Neuronal stem cell (in vitro differentiated cells): ENCODE measurements at regions not wholly inside any gene's neighbourhood (a gene's known extent, or its start where the extent isn't known, plus 50 kb on each side); places are given as distances from the start of the nearest gene placed in this dataset.
A peak's percentile ranks its signal among the peaks of the same experiment; 100 is the strongest.

Experiments
- DNase-seq: peaks from one replicate; pipeline ENCODE4 v3.0.0-alpha.2; 2013; ENCODE audit warnings: low spot score
- H2AFZ ChIP-seq: one replicate; pipeline ENCODE4 v1.6.1; 2013; ENCODE audit warnings: mild to moderate bottlenecking, low read length, inconsistent platforms
- H2AK5ac ChIP-seq: 2 replicates; pipeline ENCODE4 v1.6.1; 2013; ENCODE audit warnings: low read depth, mild to moderate bottlenecking, inconsistent platforms, low read length, moderate library complexity, mixed read lengths
- H2BK120ac ChIP-seq: 2 replicates; pipeline ENCODE4 v1.6.1; 2013; ENCODE audit warnings: low read depth, mild to moderate bottlenecking, inconsistent platforms, low read length, moderate library complexity, mixed read lengths
- H2BK12ac ChIP-seq: one replicate; pipeline ENCODE4 v1.6.1; 2013; ENCODE audit warnings: low read length, inconsistent platforms
- H2BK15ac ChIP-seq: 2 replicates; pipeline ENCODE4 v1.6.1; 2013; ENCODE audit warnings: mild to moderate bottlenecking, low read length, inconsistent platforms, mixed read lengths
- H2BK5ac ChIP-seq: one replicate; pipeline ENCODE4 v1.6.1; 2013; ENCODE audit warnings: inconsistent platforms, mild to moderate bottlenecking, low read length, moderate library complexity
- H3K14ac ChIP-seq: one replicate; pipeline ENCODE4 v1.6.1; 2013; ENCODE audit warnings: low read length, inconsistent platforms
- H3K18ac ChIP-seq: 2 replicates; pipeline ENCODE4 v1.6.1; 2013; ENCODE audit warnings: low read length, inconsistent platforms
- H3K23ac ChIP-seq: 2 replicates; pipeline ENCODE4 v1.6.1; 2013; ENCODE audit warnings: low read depth, mild to moderate bottlenecking, mixed read lengths, low read length, inconsistent platforms; ENCODE audit not compliant: poor library complexity
- H3K27ac ChIP-seq: replicated peaks from 3 replicates; pipeline ENCODE4 v1.5.1; 2013; ENCODE audit warnings: low read length, inconsistent platforms
- H3K27me3 ChIP-seq, 3 experiments: 2 replicates each; pipeline ENCODE4 v1.6.1; 2013; ENCODE audit warnings: low read length in 3 of 3, mild to moderate bottlenecking in 2 of 3, inconsistent platforms in 1 of 3, low read depth in 1 of 3, mixed read lengths in 1 of 3, moderate library complexity in 1 of 3; ENCODE audit not compliant: control insufficient read depth in 3 of 3, insufficient read depth in 3 of 3
- H3K36me3 ChIP-seq, 2 donors: replicated peaks in 1 of 2; 2 replicates each; pipeline ENCODE4 v1.6.1; 2013; ENCODE audit warnings: low read length in 2 of 2; ENCODE audit not compliant: control insufficient read depth in 2 of 2, insufficient read depth in 2 of 2
- H3K4ac ChIP-seq: 2 replicates; pipeline ENCODE4 v1.6.1; 2013; ENCODE audit warnings: inconsistent platforms, mild to moderate bottlenecking, low read length, moderate library complexity
- H3K4me1 ChIP-seq, 2 donors: 1 replicate in 1 of 2; 2 replicates in 1 of 2; pipeline ENCODE4 v1.6.1; 2013; ENCODE audit warnings: low read length in 2 of 2, low read depth in 1 of 2; ENCODE audit not compliant: control insufficient read depth in 2 of 2, insufficient read depth in 1 of 2
- H3K4me2 ChIP-seq: one replicate; pipeline ENCODE4 v1.6.1; 2013; ENCODE audit warnings: mild to moderate bottlenecking, low read length, inconsistent platforms; ENCODE audit not compliant: insufficient read depth, poor library complexity, severe bottlenecking
- H3K4me3 ChIP-seq, 2 donors: 2 replicates each; pipeline ENCODE4 v1.5.1; 2013; ENCODE audit warnings: low read length in 2 of 2, mild to moderate bottlenecking in 2 of 2, inconsistent platforms in 1 of 2, moderate library complexity in 1 of 2
- H3K79me1 ChIP-seq: one replicate; pipeline ENCODE4 v1.6.1; 2013; ENCODE audit warnings: low read depth, mild to moderate bottlenecking, inconsistent platforms, low read length, moderate library complexity
- H3K9ac ChIP-seq: one replicate; pipeline ENCODE4 v1.6.1; 2013; ENCODE audit warnings: mild to moderate bottlenecking, low read depth, low read length, inconsistent platforms; ENCODE audit not compliant: poor library complexity
- H3K9me3 ChIP-seq, 2 donors: replicated peaks in 1 of 2; 2 replicates each; pipeline versions ENCODE3 to v1.6.1; 2013; ENCODE audit warnings: low read length in 2 of 2, mild to moderate bottlenecking in 2 of 2, inconsistent platforms in 1 of 2, low read depth in 1 of 2, mixed read lengths in 1 of 2, moderate library complexity in 1 of 2; ENCODE audit not compliant: control insufficient read depth in 2 of 2, insufficient read depth in 1 of 2
- H4K8ac ChIP-seq: one replicate; pipeline ENCODE4 v1.6.1; 2013; ENCODE audit warnings: low read depth, mild to moderate bottlenecking, inconsistent platforms, low read length, moderate library complexity
- H4K91ac ChIP-seq: one replicate; pipeline ENCODE4 v1.6.1; 2013; ENCODE audit warnings: low read length, low read depth, mild to moderate bottlenecking, inconsistent platforms; ENCODE audit not compliant: poor library complexity
- WGBS, 2 donors: extraction: QIAGEN DNeasy Blood & Tissue Kit; methylation state at CpG; one replicate each; pipeline ENCODE4 v1.1.7; 2013; ENCODE audit warnings: missing lambda C conversion rate in 2 of 2, mixed read lengths in 1 of 2; ENCODE audit not compliant: insufficient read length in 2 of 2, insufficient replicate concordance in 1 of 2; ENCODE audit errors: extremely low coverage in 2 of 2; 5-methylcytosine and 5-hydroxymethylcytosine counted together

DNA sequence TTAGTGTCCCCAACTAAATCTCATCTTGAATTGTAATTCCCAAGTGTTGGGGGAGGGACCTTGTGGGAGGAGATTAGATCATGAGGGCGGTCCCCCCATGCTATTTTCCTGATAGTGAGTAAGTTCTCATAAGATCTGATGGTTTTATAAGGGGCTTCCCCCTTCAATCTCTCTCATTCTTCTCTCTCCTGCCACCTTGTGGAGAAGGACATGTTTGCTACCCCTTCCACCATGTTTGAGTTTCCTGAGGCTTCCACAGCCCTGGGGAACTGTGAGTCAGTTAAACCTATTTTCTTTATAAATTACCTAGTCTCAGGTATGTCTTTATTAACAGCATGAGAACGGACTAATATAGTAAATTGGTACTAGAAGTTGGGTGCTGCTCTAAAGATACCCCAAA is 365.6 kb downstream of the ANKRD7 start:
- no peak overlapping the region for H3K14ac ChIP-seq
- H3K18ac ChIP-seq: no peak overlapping the region
- H2BK12ac ChIP-seq: no peak overlapping the region
- H2BK15ac ChIP-seq: no peak overlapping the region
- no peak overlapping the region for H4K91ac ChIP-seq
- no peaks in the 10 kb centered on the region for H3K4me1 ChIP-seq
- no peak overlapping the region for H3K4me3 ChIP-seq
- H3K9ac ChIP-seq: no peak overlapping the region
- H3K36me3 ChIP-seq: no peaks in the 10 kb centered on the region
- no peak overlapping the region for H2BK120ac ChIP-seq
- no peaks in the 10 kb centered on the region for H3K79me1 ChIP-seq
- no peaks in the 10 kb centered on the region for H3K27me3 ChIP-seq
- no peak for DNase-seq
- H4K8ac ChIP-seq: no peak overlapping the region
- no peak overlapping the region for H2BK5ac ChIP-seq
- peaks cover 2 to 3% of the 10 kb centered on the region in 2 donors for H3K9me3 ChIP-seq
- WGBS, 2 donors: no CpG with 5 or more reads among the region's 2 CpGs
- no peak overlapping the region for H2AK5ac ChIP-seq
- H3K27ac ChIP-seq: no peak overlapping the region
- H3K23ac ChIP-seq: no peak overlapping the region
- H3K4ac ChIP-seq: no peak overlapping the region
- H2AFZ ChIP-seq: no peak overlapping the region
- H3K4me2 ChIP-seq: no peak overlapping the region

GRCh38 chr7:118602090-118602489 is 377.6 kb downstream of the ANKRD7 start:
- H2AFZ ChIP-seq: peak overlapping the region; percentile 38
- H2BK5ac ChIP-seq: no peak overlapping the region
- no peak overlapping the region for H3K4ac ChIP-seq
- no peak overlapping the region for H2BK120ac ChIP-seq
- no peak overlapping the region for H4K91ac ChIP-seq
- H3K9me3 ChIP-seq: no peaks in the 10 kb centered on the region
- H3K23ac ChIP-seq: no peak overlapping the region
- no peak overlapping the region for H4K8ac ChIP-seq
- H3K4me1 ChIP-seq: no peaks in the 10 kb centered on the region
- no peak overlapping the region for H2BK15ac ChIP-seq
- H2BK12ac ChIP-seq: no peak overlapping the region
- H3K14ac ChIP-seq: no peak overlapping the region
- H3K27ac ChIP-seq: no peak overlapping the region
- H3K36me3 ChIP-seq: no peaks in the 10 kb centered on the region
- H3K9ac ChIP-seq: no peak overlapping the region
- no peak overlapping the region for H3K4me2 ChIP-seq
- DNase-seq: no peak
- H3K27me3 ChIP-seq: no peaks in the 10 kb centered on the region
- no peak overlapping the region for H3K4me3 ChIP-seq
- H2AK5ac ChIP-seq: no peak overlapping the region
- no peaks in the 10 kb centered on the region for H3K79me1 ChIP-seq
- no peak overlapping the region for H3K18ac ChIP-seq

DNA sequence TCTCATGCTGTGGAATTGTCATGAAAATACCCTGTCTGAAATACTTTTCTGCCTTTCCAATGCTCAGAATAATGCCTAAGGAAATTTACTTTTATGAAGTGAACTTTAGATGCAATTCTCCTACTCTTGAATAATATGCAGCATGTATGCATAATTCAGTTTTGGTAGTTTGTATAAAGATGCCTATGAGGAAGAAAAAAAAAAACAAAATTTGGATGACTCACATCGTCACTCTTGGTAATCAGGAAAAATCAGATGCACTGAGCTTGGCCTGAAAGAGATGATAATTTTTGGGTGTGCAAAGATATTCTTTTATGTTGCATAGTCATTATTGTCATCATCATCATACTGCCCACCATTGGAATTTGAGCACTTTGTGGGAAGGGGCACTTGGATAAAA is 382.1 kb downstream of the ANKRD7 start:
- Histone ChIP-seq H3K4me3 (no peak overlapping the region), H3K36me3 (no peaks in the 10 kb centered on the region), H2AFZ (no peak overlapping the region), H3K4me2 (no peak overlapping the region), H2AK5ac (no peak overlapping the region), H3K4me1 (no peaks in the 10 kb centered on the region), H3K14ac (no peak overlapping the region), H3K9me3 (peaks cover 0 to 6% of the 10 kb centered on the region in 2 donors), H2BK5ac (no peak overlapping the region), H2BK15ac (no peak overlapping the region), H3K23ac (no peak overlapping the region), H3K4ac (no peak overlapping the region), H4K91ac (no peak overlapping the region), H4K8ac (no peak overlapping the region), H3K18ac (no peak overlapping the region), H2BK120ac (no peak overlapping the region), H3K9ac (no peak overlapping the region), H3K27ac (no peak overlapping the region), H3K79me1 (no peaks in the 10 kb centered on the region), H3K27me3 (no peaks in the 10 kb centered on the region), H2BK12ac (no peak overlapping the region)
- WGBS, 2 donors: no CpG with 5 or more reads among the region's 1 CpG
- no peak for DNase-seq

GRCh38 chr7:118609207-118609606 is 384.7 kb downstream of the ANKRD7 start:
- Histone ChIP-seq H3K4me2 (no peak overlapping the region), H3K9me3 (peaks cover 0 to 6% of the 10 kb centered on the region in 2 donors), H3K9ac (no peak overlapping the region), H3K79me1 (no peaks in the 10 kb centered on the region), H4K8ac (no peak overlapping the region), H3K4me3 (no peak overlapping the region), H3K27me3 (no peaks in the 10 kb centered on the region), H3K27ac (no peak overlapping the region), H2BK15ac (peak overlapping the region; percentile 64), H2BK120ac (no peak overlapping the region), H3K18ac (peak overlapping the region; percentile 35), H4K91ac (no peak overlapping the region), H3K14ac (peak overlapping the region; percentile 94), H3K23ac (peak overlapping the region; percentile 34), H2AFZ (peak overlapping the region; percentile 0), H2BK5ac (peak overlapping the region; percentile 53), H3K4ac (no peak overlapping the region), H2AK5ac (no peak overlapping the region), H3K36me3 (no peaks in the 10 kb centered on the region), H3K4me1 (no peaks in the 10 kb centered on the region), H2BK12ac (no peak overlapping the region)
- WGBS, 2 donors: no CpG with 5 or more reads among the region's 3 CpGs
- no peak for DNase-seq
